Keratinocyte (primary cell): ENCODE measurements at regions not wholly inside any gene's neighbourhood (a gene's known extent, or its start where the extent isn't known, plus 50 kb on each side); places are given as distances from the start of the nearest gene placed in this dataset.

Source experiments
- DNase-seq: peaks from one replicate; pipeline ENCODE4 v3.0.0-alpha.2; 2011; ENCODE audit warnings: low read depth, missing footprints, low spot score
- FAIRE-seq: peaks from 2 replicates; lab custom pipeline; 2011; peaks lifted over from hg19 to GRCh38; lab: Jason Lieb, UNC
- H2AFZ ChIP-seq: 2 replicates; pipeline ENCODE4 v1.6.0; 2012; ENCODE audit warnings: low read length, control low read depth, inconsistent platforms; ENCODE audit not compliant: control insufficient read depth
- H3K27ac ChIP-seq: 2 replicates; pipeline ENCODE4 v1.5.1; 2011; ENCODE audit warnings: low read length; ENCODE audit not compliant: control insufficient read depth, insufficient read depth
- H3K27me3 ChIP-seq: 3 replicates; pipeline ENCODE4 v1.6.0; 2011; ENCODE audit warnings: low read length; ENCODE audit not compliant: control insufficient read depth, insufficient read depth; ENCODE audit errors: extremely low read depth
- H3K36me3 ChIP-seq, 2 experiments: 2 replicates in 1 of 2; 3 replicates in 1 of 2; pipeline ENCODE4 v1.5.1; 2011; ENCODE audit warnings: low read length in 2 of 2, mild to moderate bottlenecking in 1 of 2; ENCODE audit not compliant: control insufficient read depth in 2 of 2, insufficient read depth in 2 of 2; ENCODE audit errors: extremely low read depth in 1 of 2
- H3K4me1 ChIP-seq: 3 replicates; pipeline ENCODE4 v1.5.1; 2011; ENCODE audit warnings: low read length; ENCODE audit not compliant: control insufficient read depth, insufficient read depth; ENCODE audit errors: extremely low read depth
- H3K4me2 ChIP-seq: 3 replicates; pipeline ENCODE4 v1.6.0; 2011; ENCODE audit warnings: low read depth, low read length; ENCODE audit not compliant: control insufficient read depth, insufficient read depth; ENCODE audit errors: extremely low read depth
- H3K4me3 ChIP-seq, 3 experiments: fragments of 200-600 bp in 1 of 3; sonication (generic) in 1 of 3; 2 replicates in 2 of 3; 3 replicates in 1 of 3; pipeline ENCODE4 v1.5.1; 2011 to 2016; ENCODE audit warnings: low read length in 3 of 3, mild to moderate bottlenecking in 3 of 3, control low read depth in 2 of 3, inconsistent platforms in 1 of 3, low read depth in 1 of 3, mixed read lengths in 1 of 3, mixed run types in 1 of 3, moderate library complexity in 1 of 3; ENCODE audit not compliant: control insufficient read depth in 2 of 3, insufficient read depth in 2 of 3; ENCODE audit errors: extremely low read depth in 1 of 3
- H3K79me2 ChIP-seq: 2 replicates; pipeline ENCODE4 v1.6.0; 2012; ENCODE audit warnings: low read length; ENCODE audit not compliant: control insufficient read depth, insufficient read depth
- H3K9ac ChIP-seq: 3 replicates; pipeline ENCODE4 v1.6.0; 2011; ENCODE audit warnings: low read length; ENCODE audit not compliant: control insufficient read depth, insufficient read depth; ENCODE audit errors: extremely low read depth
- H3K9me1 ChIP-seq: 3 replicates; pipeline ENCODE4 v1.6.0; 2011; ENCODE audit warnings: low read length; ENCODE audit not compliant: control insufficient read depth, insufficient read depth; ENCODE audit errors: extremely low read depth
- H3K9me3 ChIP-seq: 2 replicates; pipeline ENCODE4 v1.5.1; 2012; ENCODE audit warnings: low read depth, low read length; ENCODE audit not compliant: control insufficient read depth
- H4K20me1 ChIP-seq: 3 replicates; pipeline ENCODE4 v1.6.0; 2011; ENCODE audit warnings: low read length; ENCODE audit not compliant: control insufficient read depth, insufficient read depth; ENCODE audit errors: extremely low read depth
- EZH2 ChIP-seq: IDR thresholded peaks from one replicate; pipeline ENCODE4 v1.6.1; 2012; ENCODE audit warnings: inconsistent platforms, mild to moderate bottlenecking, low read length, moderate library complexity
- dilution Hi-C: fragments of 300-500 bp; cut with MboI; formaldehyde crosslinking; loops from one replicate; pipeline ENCODE4 v1.7.0; 2020; ENCODE audit warnings: low sequenced_read_pairs; ENCODE audit not compliant: extremely low pct_ligation_motif_present
- TF ChIP-seq, protein P1 (sequence below), 3 experiments: IDR thresholded peaks in 1 of 3; conservative IDR thresholded peaks in 1 of 3; optimal IDR thresholded peaks in 1 of 3; 2 replicates in 2 of 3; 3 replicates in 1 of 3; pipeline versions ENCODE3 to v1.5.1; 2011; ENCODE audit warnings: low read length in 3 of 3, mild to moderate bottlenecking in 3 of 3, moderate library complexity in 2 of 3, control low read depth in 1 of 3, inconsistent platforms in 1 of 3; ENCODE audit not compliant: insufficient read depth in 2 of 3; ENCODE audit errors: extremely low read depth in 1 of 3

DNA sequence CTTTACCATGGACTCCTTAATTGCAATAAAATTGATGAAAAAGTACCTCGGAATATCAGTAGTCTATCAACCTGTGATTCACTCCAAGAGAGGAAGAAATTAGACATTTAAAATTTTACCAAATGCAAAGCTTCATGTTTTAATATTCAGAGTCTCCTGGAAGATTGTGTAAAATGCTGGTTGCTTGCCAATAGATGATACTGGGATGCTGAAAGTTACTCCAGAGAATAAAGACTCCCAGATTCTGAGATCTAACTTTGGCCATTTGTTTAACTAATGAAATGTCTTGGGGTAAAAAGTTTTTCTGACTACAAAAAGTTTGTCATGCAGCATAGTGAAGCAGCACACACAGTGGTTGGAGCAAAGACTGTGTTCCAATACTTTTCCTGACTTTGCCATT is 176.7 kb upstream of the RSPO3 start:
- dilution Hi-C loops, result no loop called here

DNA sequence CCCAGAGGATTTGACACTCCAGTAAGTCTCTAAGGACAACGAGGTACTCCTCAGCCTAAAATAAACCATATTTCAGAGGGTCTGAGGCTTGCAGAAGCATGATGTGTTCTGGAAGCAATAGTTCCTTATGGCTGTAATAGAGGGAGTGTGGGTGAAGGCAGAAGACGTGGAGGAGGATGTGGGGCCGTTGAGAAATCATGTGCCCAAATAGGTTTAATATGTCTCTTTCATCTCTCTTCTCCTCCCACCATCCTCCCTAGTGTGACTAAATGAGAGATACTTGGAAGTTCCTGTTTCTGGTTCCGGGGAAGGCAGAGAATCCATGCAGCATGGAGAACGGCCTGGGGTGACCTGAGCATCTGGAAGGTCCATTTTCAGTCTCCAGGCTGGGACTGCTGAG is 174.0 kb upstream of the RSPO3 start:
- Histone ChIP-seq H3K79me2 (no peaks in the 10 kb centered on the region), H3K9me1 (no peaks in the 10 kb centered on the region), H2AFZ (no peak overlapping the region), H3K27me3 (no peaks in the 10 kb centered on the region), H3K4me2 (no peak overlapping the region), H3K9me3 (no peaks in the 10 kb centered on the region), H3K4me1 (no peaks in the 10 kb centered on the region), H3K9ac (no peak overlapping the region), H3K36me3 (no peaks in the 10 kb centered on the region), H3K4me3 (no peak overlapping the region), H3K27ac (no peak overlapping the region), H4K20me1 (no peaks in the 10 kb centered on the region)
- DNase-seq (no peak), FAIRE-seq (no peak)
- dilution Hi-C loops, result no loop called here
- TF ChIP-seq, protein P1, sequence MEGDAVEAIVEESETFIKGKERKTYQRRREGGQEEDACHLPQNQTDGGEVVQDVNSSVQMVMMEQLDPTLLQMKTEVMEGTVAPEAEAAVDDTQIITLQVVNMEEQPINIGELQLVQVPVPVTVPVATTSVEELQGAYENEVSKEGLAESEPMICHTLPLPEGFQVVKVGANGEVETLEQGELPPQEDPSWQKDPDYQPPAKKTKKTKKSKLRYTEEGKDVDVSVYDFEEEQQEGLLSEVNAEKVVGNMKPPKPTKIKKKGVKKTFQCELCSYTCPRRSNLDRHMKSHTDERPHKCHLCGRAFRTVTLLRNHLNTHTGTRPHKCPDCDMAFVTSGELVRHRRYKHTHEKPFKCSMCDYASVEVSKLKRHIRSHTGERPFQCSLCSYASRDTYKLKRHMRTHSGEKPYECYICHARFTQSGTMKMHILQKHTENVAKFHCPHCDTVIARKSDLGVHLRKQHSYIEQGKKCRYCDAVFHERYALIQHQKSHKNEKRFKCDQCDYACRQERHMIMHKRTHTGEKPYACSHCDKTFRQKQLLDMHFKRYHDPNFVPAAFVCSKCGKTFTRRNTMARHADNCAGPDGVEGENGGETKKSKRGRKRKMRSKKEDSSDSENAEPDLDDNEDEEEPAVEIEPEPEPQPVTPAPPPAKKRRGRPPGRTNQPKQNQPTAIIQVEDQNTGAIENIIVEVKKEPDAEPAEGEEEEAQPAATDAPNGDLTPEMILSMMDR (optimal IDR thresholded peaks at IDR 0.05 in 1 of 3, IDR thresholded peaks at IDR 0.05 in 1 of 3, conservative IDR thresholded peaks at IDR 0.05 in 1 of 3; ENCODE audit: extremely low read depth in 1 of 3, insufficient read depth in 2 of 3, low read length in 3 of 3), result no peak
- no peak for TF ChIP-seq EZH2

More for the DNA sequence above, 176.7 kb upstream of the RSPO3 start:
- no peaks in the 10 kb centered on the region for H3K36me3 ChIP-seq
- H3K4me1 ChIP-seq, result no peaks in the 10 kb centered on the region
- no peak overlapping the region for H3K27ac ChIP-seq
- no peak overlapping the region for H3K4me2 ChIP-seq
- H3K9me1 ChIP-seq, result no peaks in the 10 kb centered on the region
- H3K27me3 ChIP-seq, result no peaks in the 10 kb centered on the region
- TF ChIP-seq, protein P1 (optimal IDR thresholded peaks at IDR 0.05 in 1 of 3, IDR thresholded peaks at IDR 0.05 in 1 of 3, conservative IDR thresholded peaks at IDR 0.05 in 1 of 3; ENCODE audit: extremely low read depth in 1 of 3, insufficient read depth in 2 of 3, low read length in 3 of 3), result no peak
- no peak for TF ChIP-seq EZH2
- H2AFZ ChIP-seq, result no peak overlapping the region
- H3K4me3 ChIP-seq, result no peak overlapping the region
- H3K9ac ChIP-seq, result no peak overlapping the region
- DNase-seq (no peak), FAIRE-seq (no peak)
- no peaks in the 10 kb centered on the region for H3K9me3 ChIP-seq
- H4K20me1 ChIP-seq, result no peaks in the 10 kb centered on the region
- H3K79me2 ChIP-seq, result no peaks in the 10 kb centered on the region
